ENCODE measurements at regions not wholly inside any gene's neighbourhood (a gene's known extent, or its start where the extent isn't known, plus 50 kb on each side); places are given as distances from the start of the nearest gene placed in this dataset.

DNA sequence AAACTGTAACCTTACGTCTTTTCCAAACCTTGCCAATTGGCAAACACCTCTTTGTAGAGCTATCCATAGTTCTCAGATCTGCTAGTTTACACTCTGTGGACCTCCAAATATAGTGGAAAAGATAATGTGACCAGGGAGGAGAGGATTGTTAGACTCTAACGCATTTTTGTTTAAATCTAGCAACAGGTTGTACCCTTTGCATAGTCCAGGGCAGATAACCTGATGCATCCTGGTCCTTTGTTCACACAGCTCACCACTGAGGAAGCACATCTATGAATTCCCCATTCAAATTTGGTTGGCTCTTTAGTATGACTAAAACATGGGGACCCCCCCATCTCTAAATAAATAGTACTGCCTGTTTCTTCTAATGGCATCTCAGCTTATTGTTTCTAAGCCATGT lies 55.9 kb downstream of the PAGE2 start (continued):
- TF ChIP-seq CTCF (IDR thresholded peaks at IDR 0.05) = no peak

GRCh38 chrX:55149242-55149641 lies 60.4 kb downstream of the PAGE2 start:
- H2AFZ ChIP-seq (ENCODE audit: low read depth) = no peak overlapping the region
- WGBS (ENCODE audit: low lambda C conversion rate) = 88% methylated on average over 3 of the region's 3 CpGs
- DNase-seq = no peak
- H3K27ac ChIP-seq (ENCODE audit: low read depth in 2 of 2, low read length in 1 of 2) = no peak overlapping the region
- CTCF ChIA-PET = no interaction called here
- H3K9ac ChIP-seq = no peak overlapping the region
- H3K9me2 ChIP-seq = no peaks in the 10 kb centered on the region
- H3K79me2 ChIP-seq (ENCODE audit: insufficient read depth) = no peaks in the 10 kb centered on the region; the same call in 1 of the 2 replicates
- H3K27me3 ChIP-seq (ENCODE audit: insufficient read depth) = no peaks in the 10 kb centered on the region
- H3K9me3 ChIP-seq = no peaks in the 10 kb centered on the region
- no peaks in the 10 kb centered on the region for H4K20me1 ChIP-seq (ENCODE audit: insufficient read depth)
- H3F3A ChIP-seq (replicated peaks; ENCODE audit: insufficient read depth) = no peaks in the 10 kb centered on the region
- H3K4me3 ChIP-seq (ENCODE audit: low read depth in 2 of 2, low read length in 1 of 2) = no peak overlapping the region
- no peaks in the 10 kb centered on the region for H3K4me1 ChIP-seq (ENCODE audit: control insufficient read depth in 1 of 2, insufficient read depth in 2 of 2, low read depth in 1 of 2, low read length in 1 of 2)
- H3K4me2 ChIP-seq = no peak overlapping the region
- no peak for TF ChIP-seq EP300 (IDR thresholded peaks at IDR 0.05; ENCODE audit: borderline replicate concordance in 1 of 2, low read depth in 1 of 2, low read length in 1 of 2)
- peaks cover 6 to 7% of the 10 kb centered on the region in 2 experiments for H3K36me3 ChIP-seq (replicated peaks in 1 of 2; ENCODE audit: control insufficient read depth in 1 of 2, insufficient read depth in 2 of 2, low read length in 1 of 2)
- POLR2A ChIA-PET = no interaction called here

- H3K4me3 ChIP-seq (ENCODE audit: low read depth in 2 of 2, low read length in 1 of 2) = no peak overlapping the region
- H3K27me3 ChIP-seq (ENCODE audit: insufficient read depth) = no peaks in the 10 kb centered on the region
- no peaks in the 10 kb centered on the region for H3K9me3 ChIP-seq
- no peaks in the 10 kb centered on the region for H4K20me1 ChIP-seq (ENCODE audit: insufficient read depth)
- WGBS (ENCODE audit: low lambda C conversion rate) = 96% methylated on average over 5 of the region's 5 CpGs
- H3K79me2 ChIP-seq (ENCODE audit: insufficient read depth) = no peaks in the 10 kb centered on the region; the same call in 1 of the 2 replicates
- no peak overlapping the region for H3K9ac ChIP-seq
- no peaks in the 10 kb centered on the region for H3F3A ChIP-seq (replicated peaks; ENCODE audit: insufficient read depth)
- H3K36me3 ChIP-seq (replicated peaks in 1 of 2; ENCODE audit: control insufficient read depth in 1 of 2, insufficient read depth in 2 of 2, low read length in 1 of 2) = peaks cover 0 to 12% of the 10 kb centered on the region in 2 experiments
- no peaks in the 10 kb centered on the region for H3K4me1 ChIP-seq (ENCODE audit: control insufficient read depth in 1 of 2, insufficient read depth in 2 of 2, low read depth in 1 of 2, low read length in 1 of 2)
- no peak overlapping the region for H3K27ac ChIP-seq (ENCODE audit: low read depth in 2 of 2, low read length in 1 of 2)
- H2AFZ ChIP-seq (ENCODE audit: low read depth) = no peak overlapping the region
- ChIA-PET CTCF (no interaction called here), POLR2A (no interaction called here)
- DNase-seq = no peak
- H3K9me2 ChIP-seq = no peaks in the 10 kb centered on the region
- no peak overlapping the region for H3K4me2 ChIP-seq
- TF ChIP-seq GABPA (IDR thresholded peaks at IDR 0.05; ENCODE audit: low read depth) (no peak), GATA2 (CRISPR knock-in tag; IDR thresholded peaks at IDR 0.05) (no peak), CHD2 (IDR thresholded peaks at IDR 0.05; ENCODE audit: low read length, partially characterized antibody) (no peak), REST (IDR thresholded peaks at IDR 0.05; ENCODE audit: low read depth, low read length) (no peak), POLR2AphosphoS5 (IDR thresholded peaks at IDR 0.05; ENCODE audit: low read depth, low read length) (no peak), RCOR1 (IDR thresholded peaks at IDR 0.05; ENCODE audit: low read length) (no peak), EP300 (IDR thresholded peaks at IDR 0.05; ENCODE audit: borderline replicate concordance in 1 of 2, low read depth in 1 of 2, low read length in 1 of 2) (no peak), TEAD4 (IDR thresholded peaks at IDR 0.05; ENCODE audit: borderline replicate concordance, insufficient read depth) (no peak), NFIC (IDR thresholded peaks at IDR 0.05; ENCODE audit: borderline replicate concordance) (no peak), RAD21 (IDR thresholded peaks at IDR 0.05; ENCODE audit: low read length) (no peak), USF2 (IDR thresholded peaks at IDR 0.05; ENCODE audit: borderline replicate concordance, low read depth, low read length) (no peak)
These were observed 62.4 kb downstream of the PAGE2 start for GRCh38 chrX:55151199-55151598.
